Lower leg skin (tissue), 3 donors: ENCODE measurements at regions not wholly inside any gene's neighbourhood (a gene's known extent, or its start where the extent isn't known, plus 50 kb on each side); places are given as distances from the start of the nearest gene placed in this dataset.

Experiments
- CTCF ChIP-seq, 3 donors: fragments of 450-650 bp; IDR thresholded peaks; one replicate each; pipeline ENCODE4 v1.5.1; 2016; ENCODE audit warnings: antibody characterized with exemption in 3 of 3, mild to moderate bottlenecking in 3 of 3, moderate library complexity in 2 of 3
- POLR2A ChIP-seq, 2 donors: fragments of 450-650 bp; IDR thresholded peaks; one replicate each; pipeline ENCODE4 v1.6.1; 2016 to 2017; ENCODE audit warnings: antibody characterized with exemption in 2 of 2, mild to moderate bottlenecking in 1 of 2, moderate library complexity in 1 of 2

GRCh38 chr15:31752065-31752762 is 278.1 kb upstream of the CHRNA7 start:
- TF ChIP-seq POLR2A (IDR thresholded peaks at IDR 0.05) (no peak), CTCF (IDR thresholded peaks at IDR 0.05) (no peak)
